ENCODE measurements at regions not wholly inside any gene's neighbourhood (a gene's known extent, or its start where the extent isn't known, plus 50 kb on each side); places are given as distances from the start of the nearest gene placed in this dataset.

GRCh38 chrX:13467243-13467642 is 102.2 kb upstream of the EGFL6 start:
- no peak for DNase-seq (ENCODE audit: extremely low spot score, unreplicated experiment)
- no peak overlapping the region for H3K4me3 Mint-ChIP-seq (ENCODE audit: unreplicated experiment)
- no peaks in the 10 kb centered on the region for H3K27me3 Mint-ChIP-seq (ENCODE audit: unreplicated experiment)
- H3K27ac Mint-ChIP-seq (ENCODE audit: unreplicated experiment), result no peak overlapping the region
- peaks cover 8% of the 10 kb centered on the region for H3K9me3 Mint-ChIP-seq (ENCODE audit: unreplicated experiment)
- H3K4me1 Mint-ChIP-seq (ENCODE audit: unreplicated experiment), result peaks cover 31% of the 10 kb centered on the region
- H3K36me3 Mint-ChIP-seq (ENCODE audit: unreplicated experiment), result no peaks in the 10 kb centered on the region
- no peak for TF ChIP-seq CTCF (IDR thresholded peaks at IDR 0.05)

GRCh38 chrX:13464599-13465275 is 104.7 kb upstream of the EGFL6 start:
- peaks cover 6% of the 10 kb centered on the region for H3K9me3 Mint-ChIP-seq (ENCODE audit: unreplicated experiment)
- TF ChIP-seq CTCF (IDR thresholded peaks at IDR 0.05), result no peak
- DNase-seq (ENCODE audit: extremely low spot score, unreplicated experiment), result no peak
- no peaks in the 10 kb centered on the region for H3K36me3 Mint-ChIP-seq (ENCODE audit: unreplicated experiment)
- H3K4me1 Mint-ChIP-seq (ENCODE audit: unreplicated experiment), result peaks cover 20% of the 10 kb centered on the region
- H3K4me3 Mint-ChIP-seq (ENCODE audit: unreplicated experiment), result no peak overlapping the region
- no peak overlapping the region for H3K27ac Mint-ChIP-seq (ENCODE audit: unreplicated experiment)
- H3K27me3 Mint-ChIP-seq (ENCODE audit: unreplicated experiment), result no peaks in the 10 kb centered on the region

- DNase-seq (ENCODE audit: extremely low spot score, unreplicated experiment), result no peak
- H3K27ac Mint-ChIP-seq (ENCODE audit: unreplicated experiment), result peak overlapping the region; percentile 84
- no peaks in the 10 kb centered on the region for H3K27me3 Mint-ChIP-seq (ENCODE audit: unreplicated experiment)
- no peak overlapping the region for H3K4me3 Mint-ChIP-seq (ENCODE audit: unreplicated experiment)
- H3K9me3 Mint-ChIP-seq (ENCODE audit: unreplicated experiment), result peaks cover 6% of the 10 kb centered on the region
- no peaks in the 10 kb centered on the region for H3K36me3 Mint-ChIP-seq (ENCODE audit: unreplicated experiment)
- H3K4me1 Mint-ChIP-seq (ENCODE audit: unreplicated experiment), result peaks cover 20% of the 10 kb centered on the region
- TF ChIP-seq CTCF (IDR thresholded peaks at IDR 0.05), result no peak
These were observed 105.8 kb upstream of the EGFL6 start for GRCh38 chrX:13463608-13464007.

- H3K4me1 Mint-ChIP-seq (ENCODE audit: unreplicated experiment), result no peaks in the 10 kb centered on the region
- no peak overlapping the region for H3K4me3 Mint-ChIP-seq (ENCODE audit: unreplicated experiment)
- TF ChIP-seq CTCF (IDR thresholded peaks at IDR 0.05), result no peak
- no peak overlapping the region for H3K27ac Mint-ChIP-seq (ENCODE audit: unreplicated experiment)
- no peaks in the 10 kb centered on the region for H3K36me3 Mint-ChIP-seq (ENCODE audit: unreplicated experiment)
- no peak for DNase-seq (ENCODE audit: extremely low spot score, unreplicated experiment)
- no peaks in the 10 kb centered on the region for H3K27me3 Mint-ChIP-seq (ENCODE audit: unreplicated experiment)
- no peaks in the 10 kb centered on the region for H3K9me3 Mint-ChIP-seq (ENCODE audit: unreplicated experiment)
These were observed 117.1 kb upstream of the EGFL6 start for GRCh38 chrX:13452283-13452682.

GRCh38 chrX:13449441-13449840 is 120.0 kb upstream of the EGFL6 start:
- Mint-ChIP-seq H3K9me3 (ENCODE audit: unreplicated experiment) (peaks cover 3% of the 10 kb centered on the region), H3K36me3 (ENCODE audit: unreplicated experiment) (no peaks in the 10 kb centered on the region), H3K27ac (ENCODE audit: unreplicated experiment) (no peak overlapping the region), H3K4me3 (ENCODE audit: unreplicated experiment) (no peak overlapping the region), H3K27me3 (ENCODE audit: unreplicated experiment) (no peaks in the 10 kb centered on the region), H3K4me1 (ENCODE audit: unreplicated experiment) (no peaks in the 10 kb centered on the region)
- no peak for DNase-seq (ENCODE audit: extremely low spot score, unreplicated experiment)
- no peak for TF ChIP-seq CTCF (IDR thresholded peaks at IDR 0.05)

Data from osteocyte (in vitro differentiated cells).